IPS-15b (cell line): ENCODE measurements at regions not wholly inside any gene's neighbourhood (a gene's known extent, or its start where the extent isn't known, plus 50 kb on each side); places are given as distances from the start of the nearest gene placed in this dataset.

Experiments
- H3K27me3 ChIP-seq: one replicate; pipeline ENCODE4 v1.6.1; 2013; ENCODE audit warnings: low read length; ENCODE audit not compliant: control insufficient read depth, insufficient read depth
- H3K36me3 ChIP-seq: one replicate; pipeline ENCODE4 v1.6.1; 2013; ENCODE audit warnings: low read length; ENCODE audit not compliant: control insufficient read depth, insufficient read depth
- H3K4me1 ChIP-seq: one replicate; pipeline ENCODE4 v1.6.1; 2013; ENCODE audit warnings: mild to moderate bottlenecking, low read length; ENCODE audit not compliant: control insufficient read depth, insufficient read depth
- H3K4me3 ChIP-seq: one replicate; pipeline ENCODE4 v1.5.1; 2013; ENCODE audit warnings: low read depth, low read length
- H3K9ac ChIP-seq: one replicate; pipeline ENCODE4 v1.6.1; 2013; ENCODE audit warnings: low read depth, mild to moderate bottlenecking, low read length
- H3K9me3 ChIP-seq: one replicate; pipeline ENCODE4 v1.6.1; 2013; ENCODE audit warnings: mild to moderate bottlenecking, low read length; ENCODE audit not compliant: control insufficient read depth, insufficient read depth

DNA sequence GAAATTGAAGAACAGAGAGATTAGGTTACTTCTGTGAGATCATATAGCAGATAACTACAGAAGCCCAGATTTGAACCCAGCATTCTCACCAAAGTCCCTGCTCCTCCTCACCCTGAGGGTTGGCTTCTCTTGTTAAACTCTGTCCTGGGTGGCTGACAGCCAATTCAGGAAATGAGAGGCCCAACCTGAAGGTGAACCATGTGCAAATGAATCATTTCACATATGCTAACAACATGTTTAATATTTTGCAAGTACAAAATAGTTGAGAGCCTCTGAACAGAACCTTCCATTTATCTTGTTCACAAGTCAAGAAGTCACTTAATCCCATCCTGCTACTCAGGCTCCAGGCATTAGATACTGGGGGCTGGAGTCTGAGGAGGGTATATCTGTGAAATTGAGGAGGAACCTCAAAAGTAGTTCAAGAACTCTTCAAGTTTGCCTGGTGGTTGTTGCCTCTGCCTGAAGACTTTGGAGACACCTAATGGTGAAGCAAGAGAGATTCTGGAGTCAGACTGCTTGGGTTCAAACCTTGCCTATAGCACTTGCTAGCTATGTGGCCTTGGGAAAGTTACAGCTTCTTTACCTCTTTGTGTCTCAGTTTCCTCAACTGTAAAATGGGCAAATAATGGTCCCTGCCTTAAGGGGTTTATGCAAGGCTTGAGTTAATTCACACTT is 564.0 kb downstream of the PSAT1 start:
- no peak overlapping the region for H3K4me3 ChIP-seq
- H3K36me3 ChIP-seq = no peaks in the 10 kb centered on the region
- H3K27me3 ChIP-seq = no peaks in the 10 kb centered on the region
- H3K4me1 ChIP-seq = peaks cover 2% of the 10 kb centered on the region
- H3K9me3 ChIP-seq = no peaks in the 10 kb centered on the region
- no peak overlapping the region for H3K9ac ChIP-seq

GRCh38 chr9:78863531-78863930 is 566.6 kb downstream of the PSAT1 start:
- H3K27me3 ChIP-seq = no peaks in the 10 kb centered on the region
- no peak overlapping the region for H3K9ac ChIP-seq

GRCh38 chr9:78865737-78866136 is 568.8 kb downstream of the PSAT1 start:
- Histone ChIP-seq H3K9me3 (no peaks in the 10 kb centered on the region), H3K4me1 (peaks cover 2% of the 10 kb centered on the region), H3K27me3 (no peaks in the 10 kb centered on the region), H3K36me3 (no peaks in the 10 kb centered on the region), H3K9ac (no peak overlapping the region), H3K4me3 (no peak overlapping the region)

More at GRCh38 chr9:78863531-78863930, 566.6 kb downstream of the PSAT1 start:
- H3K36me3 ChIP-seq = no peaks in the 10 kb centered on the region
- peaks cover 2% of the 10 kb centered on the region for H3K4me1 ChIP-seq
- no peak overlapping the region for H3K4me3 ChIP-seq
- no peaks in the 10 kb centered on the region for H3K9me3 ChIP-seq

GRCh38 chr9:78866207-78867132 is 569.5 kb downstream of the PSAT1 start:
- H3K4me3 ChIP-seq = no peak overlapping the region
- no peaks in the 10 kb centered on the region for H3K9me3 ChIP-seq
- H3K27me3 ChIP-seq = no peaks in the 10 kb centered on the region
- H3K36me3 ChIP-seq = no peaks in the 10 kb centered on the region
- no peak overlapping the region for H3K9ac ChIP-seq
- H3K4me1 ChIP-seq = peaks cover 2% of the 10 kb centered on the region

GRCh38 chr9:78871086-78871451 is 574.1 kb downstream of the PSAT1 start:
- Histone ChIP-seq H3K4me1 (no peaks in the 10 kb centered on the region), H3K9me3 (no peaks in the 10 kb centered on the region), H3K27me3 (no peaks in the 10 kb centered on the region), H3K36me3 (no peaks in the 10 kb centered on the region), H3K9ac (no peak overlapping the region), H3K4me3 (no peak overlapping the region)

GRCh38 chr9:78871452-78872331 is 574.8 kb downstream of the PSAT1 start:
- Histone ChIP-seq H3K9ac (no peak overlapping the region), H3K36me3 (no peaks in the 10 kb centered on the region), H3K4me1 (no peaks in the 10 kb centered on the region), H3K4me3 (no peak overlapping the region), H3K27me3 (no peaks in the 10 kb centered on the region), H3K9me3 (no peaks in the 10 kb centered on the region)

DNA sequence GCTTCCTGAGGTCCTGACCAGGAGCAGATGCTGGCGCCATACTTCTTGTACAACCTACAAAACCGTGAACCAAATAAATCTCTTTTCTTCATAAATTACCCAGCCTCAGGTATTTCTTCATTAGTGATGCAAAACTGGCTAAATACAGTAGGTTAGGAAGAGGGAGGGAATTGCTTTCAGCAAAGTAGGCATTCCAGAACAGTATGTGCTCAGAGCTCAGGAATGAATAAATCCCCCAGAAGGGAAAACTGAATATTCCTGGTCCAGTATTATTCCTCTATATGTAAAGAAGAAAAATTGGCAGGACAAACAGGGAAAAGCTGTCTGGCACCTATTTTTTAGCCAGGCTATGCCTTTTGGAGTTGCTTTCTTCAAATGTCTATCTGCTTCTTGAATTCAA is 577.1 kb downstream of the PSAT1 start:
- Histone ChIP-seq H3K9ac (no peak overlapping the region), H3K36me3 (no peaks in the 10 kb centered on the region), H3K4me3 (no peak overlapping the region), H3K4me1 (no peaks in the 10 kb centered on the region), H3K27me3 (no peaks in the 10 kb centered on the region), H3K9me3 (no peaks in the 10 kb centered on the region)

- no peak overlapping the region for H3K9ac ChIP-seq
- H3K9me3 ChIP-seq = no peaks in the 10 kb centered on the region
- H3K27me3 ChIP-seq = no peaks in the 10 kb centered on the region
- no peaks in the 10 kb centered on the region for H3K4me1 ChIP-seq
- no peak overlapping the region for H3K4me3 ChIP-seq
- no peaks in the 10 kb centered on the region for H3K36me3 ChIP-seq
Observed at GRCh38 chr9:78879324-78880100, 582.6 kb downstream of the PSAT1 start.

GRCh38 chr9:78881295-78881694 is 584.4 kb downstream of the PSAT1 start:
- no peaks in the 10 kb centered on the region for H3K36me3 ChIP-seq
- no peaks in the 10 kb centered on the region for H3K4me1 ChIP-seq
- H3K27me3 ChIP-seq = no peaks in the 10 kb centered on the region
- no peak overlapping the region for H3K9ac ChIP-seq
- no peak overlapping the region for H3K4me3 ChIP-seq
- no peaks in the 10 kb centered on the region for H3K9me3 ChIP-seq

DNA sequence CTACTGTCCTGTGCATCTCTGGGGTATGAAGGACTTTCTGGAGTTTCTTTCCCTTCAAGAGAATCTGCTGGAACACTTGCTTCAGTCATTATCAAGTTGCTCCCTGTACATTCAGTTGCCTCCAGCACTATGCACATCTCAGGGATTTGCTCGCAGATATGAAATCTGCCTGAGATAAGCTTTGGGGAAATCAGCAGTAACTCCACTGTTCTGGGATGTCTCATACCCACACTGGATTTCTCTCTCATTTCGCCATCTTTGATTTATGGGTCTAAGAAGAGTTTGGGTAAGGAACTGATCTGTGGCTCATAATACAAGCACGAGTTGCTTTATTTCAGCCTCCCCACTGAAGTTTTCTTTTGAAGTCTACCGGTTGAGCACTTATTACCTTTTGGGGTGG is 585.6 kb downstream of the PSAT1 start:
- Histone ChIP-seq H3K36me3 (no peaks in the 10 kb centered on the region), H3K4me3 (no peak overlapping the region), H3K9me3 (no peaks in the 10 kb centered on the region), H3K9ac (no peak overlapping the region), H3K27me3 (no peaks in the 10 kb centered on the region), H3K4me1 (no peaks in the 10 kb centered on the region)

DNA sequence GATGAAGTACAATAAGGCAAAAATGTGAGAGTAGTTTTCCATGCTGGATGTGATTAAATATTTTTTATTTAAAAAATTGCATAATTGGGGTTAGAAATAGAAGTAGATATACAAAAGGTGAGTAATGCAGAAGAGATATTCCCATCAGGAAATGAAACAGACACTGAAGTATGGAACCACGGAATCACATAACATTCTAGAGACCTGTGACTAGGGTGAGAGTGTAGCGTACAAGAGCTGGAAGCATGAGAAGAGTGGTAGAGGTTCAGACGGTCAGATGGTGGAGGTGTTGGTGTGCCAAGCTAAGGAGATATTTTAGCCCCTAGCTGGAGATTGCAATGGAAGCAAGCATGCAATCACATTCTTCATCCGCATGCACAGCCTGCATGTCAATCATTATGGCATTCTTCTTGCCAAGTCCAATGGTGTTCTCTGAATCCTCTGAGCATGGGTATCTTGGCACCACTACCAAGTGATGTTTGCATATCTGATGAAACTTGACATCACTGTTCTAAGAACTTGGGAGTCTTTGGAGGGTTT is 587.8 kb downstream of the PSAT1 start:
- H3K4me3 ChIP-seq = no peak overlapping the region
- H3K36me3 ChIP-seq = no peaks in the 10 kb centered on the region
- H3K4me1 ChIP-seq = no peaks in the 10 kb centered on the region
- H3K27me3 ChIP-seq = no peaks in the 10 kb centered on the region
- H3K9me3 ChIP-seq = no peaks in the 10 kb centered on the region
- H3K9ac ChIP-seq = no peak overlapping the region
